SK-N-SH treated with all-trans-retinoic acid at 6 μM for 48 hours (cell line): ENCODE measurements at regions not wholly inside any gene's neighbourhood (a gene's known extent, or its start where the extent isn't known, plus 50 kb on each side); places are given as distances from the start of the nearest gene placed in this dataset.

Source experiments
- ARNTL ChIP-seq: fragments of 450-650 bp; formaldehyde crosslinking; IDR thresholded peaks from 2 replicates; pipeline ENCODE4 v1.5.0; 2020; ENCODE audit warnings: low read depth, mild to moderate bottlenecking, moderate library complexity, borderline replicate concordance
- CSDC2 ChIP-seq: fragments of 250-450 bp; sonication (Bioruptor Pico); IDR thresholded peaks from 2 replicates; pipeline ENCODE4 v1.5.0; 2020; ENCODE audit warnings: mild to moderate bottlenecking, moderate library complexity
- ESRRG ChIP-seq: fragments of 250-450 bp; sonication (Bioruptor Pico); IDR thresholded peaks from 2 replicates; pipeline ENCODE4 v1.6.1; 2021; ENCODE audit warnings: mild to moderate bottlenecking
- OSR1 ChIP-seq: fragments of 250-450 bp; sonication (Bioruptor Pico); IDR thresholded peaks from 2 replicates; pipeline ENCODE4 v1.8.0; 2022; ENCODE audit warnings: moderate library complexity, mild to moderate bottlenecking, inconsistent platforms
- PPARA ChIP-seq: fragments of 250-450 bp; sonication (Bioruptor Pico); IDR thresholded peaks from 2 replicates; pipeline ENCODE4 v1.5.0; 2020; ENCODE audit warnings: mild to moderate bottlenecking, borderline replicate concordance
- RARB ChIP-seq: fragments of 250-450 bp; sonication (Bioruptor Pico); IDR thresholded peaks from 2 replicates; pipeline ENCODE4 v1.8.0; 2021; ENCODE audit warnings: mild to moderate bottlenecking, moderate library complexity
- TCF4 ChIP-seq: fragments of 250-450 bp; sonication (Bioruptor Pico); IDR thresholded peaks from 2 replicates; pipeline ENCODE4 v1.8.0; 2021; ENCODE audit warnings: mild to moderate bottlenecking, moderate library complexity, borderline replicate concordance
- ZFP3 ChIP-seq: fragments of 250-450 bp; sonication (Bioruptor Pico); IDR thresholded peaks from 2 replicates; pipeline ENCODE4 v1.5.0; 2020; ENCODE audit warnings: mild to moderate bottlenecking, moderate library complexity
- ZFP30 ChIP-seq: fragments of 450-650 bp; formaldehyde crosslinking; IDR thresholded peaks from 2 replicates; pipeline ENCODE4 v1.5.0; 2022; ENCODE audit warnings: mild to moderate bottlenecking, moderate library complexity
- ZNF565 ChIP-seq: fragments of 450-650 bp; formaldehyde crosslinking; conservative IDR thresholded peaks from 2 replicates; pipeline ENCODE4 v1.5.0; 2020; ENCODE audit warnings: low read depth, mild to moderate bottlenecking, moderate library complexity
- TF ChIP-seq, protein P1 (sequence below): fragments of 250-450 bp; sonication (Bioruptor Pico); IDR thresholded peaks from 2 replicates; pipeline ENCODE4 v1.5.0; 2020; ENCODE audit warnings: mild to moderate bottlenecking, moderate library complexity
- TF ChIP-seq, protein P2 (sequence below): fragments of 250-450 bp; sonication (Bioruptor Pico); IDR thresholded peaks from 2 replicates; pipeline ENCODE4 v1.5.1; 2020; ENCODE audit warnings: low read depth, mild to moderate bottlenecking, moderate library complexity
- TF ChIP-seq, protein P3 (sequence below): fragments of 250-450 bp; sonication (Bioruptor Pico); IDR thresholded peaks from 2 replicates; pipeline ENCODE4 v1.8.0; 2020; ENCODE audit warnings: mild to moderate bottlenecking, moderate library complexity, borderline replicate concordance
- TF ChIP-seq, protein P4 (sequence below): fragments of 250-450 bp; sonication (Bioruptor Pico); IDR thresholded peaks from 2 replicates; pipeline ENCODE4 v1.5.1; 2021; ENCODE audit warnings: mild to moderate bottlenecking, moderate library complexity

DNA sequence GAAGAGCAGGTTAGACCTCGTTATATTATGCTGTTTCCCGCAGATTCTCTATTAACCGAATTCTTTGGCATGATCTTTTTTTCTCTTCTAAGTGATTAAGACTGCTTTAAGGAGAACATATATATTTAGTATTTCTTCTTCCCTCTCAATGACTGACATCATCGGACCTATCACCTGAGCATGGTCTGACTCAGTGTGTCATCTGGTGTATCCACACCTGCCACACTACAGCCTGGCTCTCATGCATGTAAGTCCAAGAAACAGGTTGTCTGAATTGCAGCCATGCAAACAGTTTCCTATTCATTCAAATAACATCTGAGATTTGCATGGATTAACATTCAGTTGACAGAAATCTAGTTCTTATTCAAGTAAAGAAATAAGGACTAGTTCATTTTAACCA is 55.1 kb upstream of the CWC22 start:
- TF ChIP-seq ZFP3 (no peak), ESRRG (no peak), OSR1 (no peak), RARB (no peak), CSDC2 (no peak), ZNF565 (CRISPR knock-in tag) (no peak), ZFP30 (CRISPR knock-in tag) (no peak), ARNTL (CRISPR knock-in tag) (no peak), TCF4 (CRISPR knock-in tag) (no peak), PPARA (CRISPR knock-in tag) (no peak)
- TF ChIP-seq, protein P1, sequence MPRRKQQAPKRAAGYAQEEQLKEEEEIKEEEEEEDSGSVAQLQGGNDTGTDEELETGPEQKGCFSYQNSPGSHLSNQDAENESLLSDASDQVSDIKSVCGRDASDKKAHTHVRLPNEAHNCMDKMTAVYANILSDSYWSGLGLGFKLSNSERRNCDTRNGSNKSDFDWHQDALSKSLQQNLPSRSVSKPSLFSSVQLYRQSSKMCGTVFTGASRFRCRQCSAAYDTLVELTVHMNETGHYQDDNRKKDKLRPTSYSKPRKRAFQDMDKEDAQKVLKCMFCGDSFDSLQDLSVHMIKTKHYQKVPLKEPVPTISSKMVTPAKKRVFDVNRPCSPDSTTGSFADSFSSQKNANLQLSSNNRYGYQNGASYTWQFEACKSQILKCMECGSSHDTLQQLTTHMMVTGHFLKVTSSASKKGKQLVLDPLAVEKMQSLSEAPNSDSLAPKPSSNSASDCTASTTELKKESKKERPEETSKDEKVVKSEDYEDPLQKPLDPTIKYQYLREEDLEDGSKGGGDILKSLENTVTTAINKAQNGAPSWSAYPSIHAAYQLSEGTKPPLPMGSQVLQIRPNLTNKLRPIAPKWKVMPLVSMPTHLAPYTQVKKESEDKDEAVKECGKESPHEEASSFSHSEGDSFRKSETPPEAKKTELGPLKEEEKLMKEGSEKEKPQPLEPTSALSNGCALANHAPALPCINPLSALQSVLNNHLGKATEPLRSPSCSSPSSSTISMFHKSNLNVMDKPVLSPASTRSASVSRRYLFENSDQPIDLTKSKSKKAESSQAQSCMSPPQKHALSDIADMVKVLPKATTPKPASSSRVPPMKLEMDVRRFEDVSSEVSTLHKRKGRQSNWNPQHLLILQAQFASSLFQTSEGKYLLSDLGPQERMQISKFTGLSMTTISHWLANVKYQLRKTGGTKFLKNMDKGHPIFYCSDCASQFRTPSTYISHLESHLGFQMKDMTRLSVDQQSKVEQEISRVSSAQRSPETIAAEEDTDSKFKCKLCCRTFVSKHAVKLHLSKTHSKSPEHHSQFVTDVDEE (CRISPR knock-in tag): no peak
- TF ChIP-seq, protein P2, sequence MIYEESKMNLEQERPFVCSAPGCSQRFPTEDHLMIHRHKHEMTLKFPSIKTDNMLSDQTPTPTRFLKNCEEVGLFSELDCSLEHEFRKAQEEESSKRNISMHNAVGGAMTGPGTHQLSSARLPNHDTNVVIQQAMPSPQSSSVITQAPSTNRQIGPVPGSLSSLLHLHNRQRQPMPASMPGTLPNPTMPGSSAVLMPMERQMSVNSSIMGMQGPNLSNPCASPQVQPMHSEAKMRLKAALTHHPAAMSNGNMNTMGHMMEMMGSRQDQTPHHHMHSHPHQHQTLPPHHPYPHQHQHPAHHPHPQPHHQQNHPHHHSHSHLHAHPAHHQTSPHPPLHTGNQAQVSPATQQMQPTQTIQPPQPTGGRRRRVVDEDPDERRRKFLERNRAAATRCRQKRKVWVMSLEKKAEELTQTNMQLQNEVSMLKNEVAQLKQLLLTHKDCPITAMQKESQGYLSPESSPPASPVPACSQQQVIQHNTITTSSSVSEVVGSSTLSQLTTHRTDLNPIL: no peak
- TF ChIP-seq, protein P3, sequence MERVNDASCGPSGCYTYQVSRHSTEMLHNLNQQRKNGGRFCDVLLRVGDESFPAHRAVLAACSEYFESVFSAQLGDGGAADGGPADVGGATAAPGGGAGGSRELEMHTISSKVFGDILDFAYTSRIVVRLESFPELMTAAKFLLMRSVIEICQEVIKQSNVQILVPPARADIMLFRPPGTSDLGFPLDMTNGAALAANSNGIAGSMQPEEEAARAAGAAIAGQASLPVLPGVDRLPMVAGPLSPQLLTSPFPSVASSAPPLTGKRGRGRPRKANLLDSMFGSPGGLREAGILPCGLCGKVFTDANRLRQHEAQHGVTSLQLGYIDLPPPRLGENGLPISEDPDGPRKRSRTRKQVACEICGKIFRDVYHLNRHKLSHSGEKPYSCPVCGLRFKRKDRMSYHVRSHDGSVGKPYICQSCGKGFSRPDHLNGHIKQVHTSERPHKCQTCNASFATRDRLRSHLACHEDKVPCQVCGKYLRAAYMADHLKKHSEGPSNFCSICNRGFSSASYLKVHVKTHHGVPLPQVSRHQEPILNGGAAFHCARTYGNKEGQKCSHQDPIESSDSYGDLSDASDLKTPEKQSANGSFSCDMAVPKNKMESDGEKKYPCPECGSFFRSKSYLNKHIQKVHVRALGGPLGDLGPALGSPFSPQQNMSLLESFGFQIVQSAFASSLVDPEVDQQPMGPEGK: no peak
- TF ChIP-seq, protein P4, sequence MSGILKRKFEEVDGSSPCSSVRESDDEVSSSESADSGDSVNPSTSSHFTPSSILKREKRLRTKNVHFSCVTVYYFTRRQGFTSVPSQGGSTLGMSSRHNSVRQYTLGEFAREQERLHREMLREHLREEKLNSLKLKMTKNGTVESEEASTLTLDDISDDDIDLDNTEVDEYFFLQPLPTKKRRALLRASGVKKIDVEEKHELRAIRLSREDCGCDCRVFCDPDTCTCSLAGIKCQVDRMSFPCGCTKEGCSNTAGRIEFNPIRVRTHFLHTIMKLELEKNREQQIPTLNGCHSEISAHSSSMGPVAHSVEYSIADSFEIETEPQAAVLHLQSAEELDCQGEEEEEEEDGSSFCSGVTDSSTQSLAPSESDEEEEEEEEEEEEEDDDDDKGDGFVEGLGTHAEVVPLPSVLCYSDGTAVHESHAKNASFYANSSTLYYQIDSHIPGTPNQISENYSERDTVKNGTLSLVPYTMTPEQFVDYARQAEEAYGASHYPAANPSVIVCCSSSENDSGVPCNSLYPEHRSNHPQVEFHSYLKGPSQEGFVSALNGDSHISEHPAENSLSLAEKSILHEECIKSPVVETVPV (CRISPR knock-in tag): no peak
